MM.1S (cell line): ENCODE measurements at regions not wholly inside any gene's neighbourhood (a gene's known extent, or its start where the extent isn't known, plus 50 kb on each side); places are given as distances from the start of the nearest gene placed in this dataset.

Experiments used
- DNase-seq: peaks from one replicate; pipeline ENCODE4 v3.0.0-alpha.2; 2015
- H2AFZ ChIP-seq: fragments of 300-600 bp; sonication (generic); 2 replicates; pipeline ENCODE4 v1.6.0; 2016; ENCODE audit warnings: antibody characterized with exemption, low read length
- H3F3A ChIP-seq: fragments of 300-600 bp; sonication (generic); 2 replicates; pipeline ENCODE4 v1.6.1; 2016; ENCODE audit warnings: mild to moderate bottlenecking, antibody characterized with exemption, low read length, moderate library complexity, mixed read lengths; ENCODE audit not compliant: insufficient read depth
- H3K27ac ChIP-seq: fragments of 300-600 bp; sonication (generic); 2 replicates; pipeline ENCODE4 v1.5.1; 2016; ENCODE audit warnings: mild to moderate bottlenecking, low read length
- H3K27me3 ChIP-seq: fragments of 300-600 bp; sonication (generic); replicated peaks from 2 replicates; pipeline ENCODE4 v1.6.0; 2016; ENCODE audit warnings: low read length; ENCODE audit not compliant: insufficient read depth
- H3K36me3 ChIP-seq: fragments of 300-600 bp; sonication (generic); replicated peaks from 2 replicates; pipeline ENCODE4 v1.6.1; 2016; ENCODE audit warnings: mild to moderate bottlenecking, low read length, mixed read lengths; ENCODE audit not compliant: insufficient read depth
- H3K4me1 ChIP-seq: fragments of 300-600 bp; sonication (generic); 2 replicates; pipeline ENCODE4 v1.6.1; 2016; ENCODE audit warnings: low read length, mixed read lengths
- H3K4me2 ChIP-seq: fragments of 300-600 bp; sonication (generic); 2 replicates; pipeline ENCODE4 v1.6.0; 2016; ENCODE audit warnings: low read depth, low read length
- H3K4me3 ChIP-seq: fragments of 300-600 bp; sonication (generic); 2 replicates; pipeline ENCODE4 v1.5.1; 2016; ENCODE audit warnings: low read length, mixed read lengths
- H3K79me2 ChIP-seq: fragments of 300-600 bp; sonication (generic); 2 replicates; pipeline ENCODE4 v1.6.1; 2016; ENCODE audit warnings: mixed run types, low read length, mixed read lengths
- H3K9ac ChIP-seq: fragments of 300-600 bp; sonication (generic); 2 replicates; pipeline ENCODE4 v1.6.1; 2016; ENCODE audit warnings: low read length, mixed read lengths
- H3K9me2 ChIP-seq: fragments of 300-600 bp; sonication (generic); replicated peaks from 2 replicates; pipeline ENCODE4 v1.6.1; 2016; ENCODE audit warnings: mild to moderate bottlenecking, low read length, mixed read lengths; ENCODE audit not compliant: insufficient read depth
- H3K9me3 ChIP-seq: fragments of 300-600 bp; sonication (generic); replicated peaks from 2 replicates; pipeline ENCODE4 v1.6.1; 2016; ENCODE audit warnings: mild to moderate bottlenecking, low read length, mixed read lengths; ENCODE audit not compliant: insufficient read depth
- H4K20me1 ChIP-seq: fragments of 300-600 bp; sonication (generic); 2 replicates; pipeline ENCODE4 v1.6.1; 2016; ENCODE audit warnings: mild to moderate bottlenecking, low read length, moderate library complexity, mixed read lengths; ENCODE audit not compliant: insufficient read depth
- EZH2 ChIP-seq: fragments of 300-600 bp; sonication (generic); optimal IDR thresholded peaks from 2 replicates; pipeline ENCODE3; 2017; ENCODE audit warnings: low read depth, mild to moderate bottlenecking, antibody characterized with exemption, low read length, mixed read lengths
- EZH2phosphoT487 ChIP-seq: fragments of 300-600 bp; sonication (generic); IDR thresholded peaks from 2 replicates; pipeline ENCODE4 v1.6.1; 2018; ENCODE audit warnings: antibody characterized with exemption, low read length
- TF ChIP-seq, protein P1 (sequence below): fragments of 300-600 bp; sonication (generic); IDR thresholded peaks from 2 replicates; pipeline ENCODE4 v1.5.1; 2016; ENCODE audit warnings: antibody characterized with exemption, low read length, mixed read lengths

GRCh38 chr4:81923140-81923539 is 450.7 kb downstream of the HNRNPD start:
- no peaks in the 10 kb centered on the region for H3K4me1 ChIP-seq

DNA sequence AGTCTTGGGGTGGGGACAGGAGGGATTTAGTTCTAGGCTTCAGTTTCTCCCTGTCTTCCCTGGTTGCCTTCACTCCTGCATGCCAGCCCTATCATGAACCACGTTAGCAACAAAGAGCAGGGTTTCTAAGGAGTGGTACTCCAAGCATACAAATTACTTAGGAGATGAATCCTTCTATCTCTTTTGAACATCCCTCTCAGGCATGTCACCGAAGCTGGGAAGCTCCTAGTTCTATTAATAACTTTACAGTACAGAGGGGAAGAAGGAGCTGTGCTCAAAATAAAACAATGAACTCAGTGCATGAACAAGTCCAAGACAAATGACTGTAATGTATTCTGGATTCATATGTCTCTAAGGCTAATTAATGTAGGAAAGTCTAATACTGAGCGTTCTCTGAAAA is 450.6 kb upstream of the RASGEF1B start:
- Histone ChIP-seq H3K9me2 (no peaks in the 10 kb centered on the region), H3K4me2 (no peak overlapping the region), H4K20me1 (no peaks in the 10 kb centered on the region), H3K27ac (no peak overlapping the region), H3K4me3 (no peak overlapping the region), H3K9me3 (no peaks in the 10 kb centered on the region), H3K9ac (no peak overlapping the region), H3K4me1 (no peaks in the 10 kb centered on the region), H2AFZ (no peak overlapping the region), H3K79me2 (no peaks in the 10 kb centered on the region), H3F3A (no peaks in the 10 kb centered on the region), H3K36me3 (no peaks in the 10 kb centered on the region), H3K27me3 (no peaks in the 10 kb centered on the region)
- TF ChIP-seq EZH2: no peak
- TF ChIP-seq EZH2phosphoT487: no peak
- TF ChIP-seq, protein P1, sequence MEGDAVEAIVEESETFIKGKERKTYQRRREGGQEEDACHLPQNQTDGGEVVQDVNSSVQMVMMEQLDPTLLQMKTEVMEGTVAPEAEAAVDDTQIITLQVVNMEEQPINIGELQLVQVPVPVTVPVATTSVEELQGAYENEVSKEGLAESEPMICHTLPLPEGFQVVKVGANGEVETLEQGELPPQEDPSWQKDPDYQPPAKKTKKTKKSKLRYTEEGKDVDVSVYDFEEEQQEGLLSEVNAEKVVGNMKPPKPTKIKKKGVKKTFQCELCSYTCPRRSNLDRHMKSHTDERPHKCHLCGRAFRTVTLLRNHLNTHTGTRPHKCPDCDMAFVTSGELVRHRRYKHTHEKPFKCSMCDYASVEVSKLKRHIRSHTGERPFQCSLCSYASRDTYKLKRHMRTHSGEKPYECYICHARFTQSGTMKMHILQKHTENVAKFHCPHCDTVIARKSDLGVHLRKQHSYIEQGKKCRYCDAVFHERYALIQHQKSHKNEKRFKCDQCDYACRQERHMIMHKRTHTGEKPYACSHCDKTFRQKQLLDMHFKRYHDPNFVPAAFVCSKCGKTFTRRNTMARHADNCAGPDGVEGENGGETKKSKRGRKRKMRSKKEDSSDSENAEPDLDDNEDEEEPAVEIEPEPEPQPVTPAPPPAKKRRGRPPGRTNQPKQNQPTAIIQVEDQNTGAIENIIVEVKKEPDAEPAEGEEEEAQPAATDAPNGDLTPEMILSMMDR: no peak
- no peak for DNase-seq

More at GRCh38 chr4:81923140-81923539, 450.7 kb downstream of the HNRNPD start:
- no peaks in the 10 kb centered on the region for H3F3A ChIP-seq
- no peak for TF ChIP-seq EZH2
- TF ChIP-seq, protein P1: no peak
- no peak for TF ChIP-seq EZH2phosphoT487
- no peaks in the 10 kb centered on the region for H4K20me1 ChIP-seq
- H2AFZ ChIP-seq: no peak overlapping the region
- DNase-seq: no peak
- no peak overlapping the region for H3K9ac ChIP-seq
- no peak overlapping the region for H3K27ac ChIP-seq
- no peaks in the 10 kb centered on the region for H3K27me3 ChIP-seq
- H3K9me3 ChIP-seq: no peaks in the 10 kb centered on the region
- H3K4me2 ChIP-seq: no peak overlapping the region
- H3K36me3 ChIP-seq: no peaks in the 10 kb centered on the region
- no peaks in the 10 kb centered on the region for H3K79me2 ChIP-seq
- H3K4me3 ChIP-seq: no peak overlapping the region
- H3K9me2 ChIP-seq: no peaks in the 10 kb centered on the region

- Histone ChIP-seq H3K36me3 (no peaks in the 10 kb centered on the region), H3K79me2 (no peaks in the 10 kb centered on the region)
Measured at GRCh38 chr4:81921751-81922159, 450.0 kb upstream of the RASGEF1B start.

More at GRCh38 chr4:81921751-81922159, 450.0 kb upstream of the RASGEF1B start:
- no peak overlapping the region for H2AFZ ChIP-seq
- DNase-seq: peak; percentile 9
- no peaks in the 10 kb centered on the region for H3K27me3 ChIP-seq
- TF ChIP-seq, protein P1: no peak
- TF ChIP-seq EZH2phosphoT487: no peak
- TF ChIP-seq EZH2: no peak
- no peaks in the 10 kb centered on the region for H4K20me1 ChIP-seq
- no peak overlapping the region for H3K27ac ChIP-seq
- H3K9ac ChIP-seq: no peak overlapping the region
- no peaks in the 10 kb centered on the region for H3K4me1 ChIP-seq
- no peaks in the 10 kb centered on the region for H3F3A ChIP-seq
- no peak overlapping the region for H3K4me2 ChIP-seq
- H3K9me2 ChIP-seq: no peaks in the 10 kb centered on the region
- H3K9me3 ChIP-seq: no peaks in the 10 kb centered on the region
- no peak overlapping the region for H3K4me3 ChIP-seq
